Hepatocyte (in vitro differentiated cells): ENCODE measurements at regions not wholly inside any gene's neighbourhood (a gene's known extent, or its start where the extent isn't known, plus 50 kb on each side); places are given as distances from the start of the nearest gene placed in this dataset.

Experiments used
- CTCF ChIP-seq: fragments of 200-600 bp; sonication (generic); IDR thresholded peaks from 2 replicates; pipeline ENCODE4 v1.5.1; 2016; ENCODE audit warnings: antibody characterized with exemption, mild to moderate bottlenecking; ENCODE audit not compliant: poor library complexity
- EZH2 ChIP-seq: fragments of 200-600 bp; sonication (generic); IDR thresholded peaks from 2 replicates; pipeline ENCODE4 v1.6.1; 2016; ENCODE audit warnings: antibody characterized with exemption, mild to moderate bottlenecking, borderline replicate concordance
- EZH2phosphoT487 ChIP-seq: fragments of 200-600 bp; sonication (generic); IDR thresholded peaks from one replicate; pipeline ENCODE4 v1.6.1; 2018; ENCODE audit warnings: antibody characterized with exemption, mild to moderate bottlenecking, low read depth, moderate library complexity; ENCODE audit not compliant: unreplicated experiment, severe bottlenecking

GRCh38 chr5:155625897-155626543, 612.5 kb downstream of the KIF4B start:
- no peak for TF ChIP-seq CTCF
- TF ChIP-seq EZH2phosphoT487 = no peak
- TF ChIP-seq EZH2 = no peak
